ENCODE measurements at regions not wholly inside any gene's neighbourhood (a gene's known extent, or its start where the extent isn't known, plus 50 kb on each side); places are given as distances from the start of the nearest gene placed in this dataset.

DNA sequence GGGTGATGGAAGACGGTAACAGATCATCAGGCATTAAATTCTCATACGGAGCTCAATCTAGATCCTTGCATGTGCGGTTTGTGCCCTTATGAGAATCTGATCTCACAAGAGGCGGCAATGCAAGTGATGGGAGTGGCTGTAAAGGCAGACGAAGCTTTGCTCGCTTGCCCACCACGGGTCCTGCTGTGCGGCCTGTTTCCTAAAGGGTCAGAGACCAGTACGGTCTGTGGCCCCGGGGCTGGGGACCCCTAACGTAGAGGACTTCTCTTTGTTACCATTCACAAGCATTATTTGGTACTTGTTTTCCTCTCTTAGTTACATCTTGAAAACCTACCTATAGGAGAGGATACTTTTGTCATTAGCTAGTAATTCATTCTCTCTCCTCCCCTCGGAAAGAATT is 221.0 kb downstream of the ADAM29 start:
- TF ChIP-seq, protein P1, sequence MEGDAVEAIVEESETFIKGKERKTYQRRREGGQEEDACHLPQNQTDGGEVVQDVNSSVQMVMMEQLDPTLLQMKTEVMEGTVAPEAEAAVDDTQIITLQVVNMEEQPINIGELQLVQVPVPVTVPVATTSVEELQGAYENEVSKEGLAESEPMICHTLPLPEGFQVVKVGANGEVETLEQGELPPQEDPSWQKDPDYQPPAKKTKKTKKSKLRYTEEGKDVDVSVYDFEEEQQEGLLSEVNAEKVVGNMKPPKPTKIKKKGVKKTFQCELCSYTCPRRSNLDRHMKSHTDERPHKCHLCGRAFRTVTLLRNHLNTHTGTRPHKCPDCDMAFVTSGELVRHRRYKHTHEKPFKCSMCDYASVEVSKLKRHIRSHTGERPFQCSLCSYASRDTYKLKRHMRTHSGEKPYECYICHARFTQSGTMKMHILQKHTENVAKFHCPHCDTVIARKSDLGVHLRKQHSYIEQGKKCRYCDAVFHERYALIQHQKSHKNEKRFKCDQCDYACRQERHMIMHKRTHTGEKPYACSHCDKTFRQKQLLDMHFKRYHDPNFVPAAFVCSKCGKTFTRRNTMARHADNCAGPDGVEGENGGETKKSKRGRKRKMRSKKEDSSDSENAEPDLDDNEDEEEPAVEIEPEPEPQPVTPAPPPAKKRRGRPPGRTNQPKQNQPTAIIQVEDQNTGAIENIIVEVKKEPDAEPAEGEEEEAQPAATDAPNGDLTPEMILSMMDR (conservative IDR thresholded peaks at IDR 0.05; ENCODE audit: low read depth, low read length): no peak
- no peak for TF ChIP-seq EZH2 (IDR thresholded peaks at IDR 0.05; ENCODE audit: borderline replicate concordance, low read depth, low read length, poor library complexity, severe bottlenecking)
